Right lobe of liver (tissue), 4 donors: ENCODE measurements at regions not wholly inside any gene's neighbourhood (a gene's known extent, or its start where the extent isn't known, plus 50 kb on each side); places are given as distances from the start of the nearest gene placed in this dataset.

Source experiments
- POLR2A ChIP-seq: fragments of 450-650 bp; IDR thresholded peaks from one replicate; pipeline ENCODE4 v1.6.1; 2017; ENCODE audit warnings: antibody characterized with exemption, mild to moderate bottlenecking
- TF ChIP-seq, protein P1 (sequence below), 4 donors: fragments of 200-600 bp in 3 of 4; fragments of 450-650 bp in 1 of 4; IDR thresholded peaks; one replicate each; pipeline versions ENCODE4 v1.5.1 to v1.8.0; 2016 to 2022; ENCODE audit warnings: antibody characterized with exemption in 4 of 4, mild to moderate bottlenecking in 2 of 4
- donor health status: DM: no; HTN: no; CAD: no.
- donor health status: DM: no; HTN: no; CAD: no.
- donor health status: DM: no; HTN: yes; CAD: no.

DNA sequence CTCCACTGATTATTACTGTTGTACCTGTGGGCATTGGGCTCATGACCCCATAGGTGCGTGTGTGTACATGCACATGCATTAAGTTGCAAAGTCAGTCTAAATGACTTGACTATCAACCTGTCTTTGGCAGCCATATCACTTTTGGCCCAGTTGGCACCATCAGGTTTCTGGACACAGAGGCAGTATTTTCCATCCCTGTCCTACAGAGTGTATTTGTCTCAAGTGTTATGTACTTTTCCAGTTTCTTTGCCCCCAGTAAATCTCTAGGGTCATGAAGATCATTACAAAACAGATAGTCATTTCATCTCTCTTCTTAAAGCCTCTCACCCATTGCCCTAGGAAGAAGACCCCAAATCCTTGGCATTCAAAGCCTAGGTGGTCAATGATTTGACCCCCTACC is 121.4 kb downstream of the C9orf152 start:
- TF ChIP-seq POLR2A = no peak
- TF ChIP-seq, protein P1, sequence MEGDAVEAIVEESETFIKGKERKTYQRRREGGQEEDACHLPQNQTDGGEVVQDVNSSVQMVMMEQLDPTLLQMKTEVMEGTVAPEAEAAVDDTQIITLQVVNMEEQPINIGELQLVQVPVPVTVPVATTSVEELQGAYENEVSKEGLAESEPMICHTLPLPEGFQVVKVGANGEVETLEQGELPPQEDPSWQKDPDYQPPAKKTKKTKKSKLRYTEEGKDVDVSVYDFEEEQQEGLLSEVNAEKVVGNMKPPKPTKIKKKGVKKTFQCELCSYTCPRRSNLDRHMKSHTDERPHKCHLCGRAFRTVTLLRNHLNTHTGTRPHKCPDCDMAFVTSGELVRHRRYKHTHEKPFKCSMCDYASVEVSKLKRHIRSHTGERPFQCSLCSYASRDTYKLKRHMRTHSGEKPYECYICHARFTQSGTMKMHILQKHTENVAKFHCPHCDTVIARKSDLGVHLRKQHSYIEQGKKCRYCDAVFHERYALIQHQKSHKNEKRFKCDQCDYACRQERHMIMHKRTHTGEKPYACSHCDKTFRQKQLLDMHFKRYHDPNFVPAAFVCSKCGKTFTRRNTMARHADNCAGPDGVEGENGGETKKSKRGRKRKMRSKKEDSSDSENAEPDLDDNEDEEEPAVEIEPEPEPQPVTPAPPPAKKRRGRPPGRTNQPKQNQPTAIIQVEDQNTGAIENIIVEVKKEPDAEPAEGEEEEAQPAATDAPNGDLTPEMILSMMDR (IDR thresholded peaks at IDR 0.05) = no peak
